ENCODE measurements at regions not wholly inside any gene's neighbourhood (a gene's known extent, or its start where the extent isn't known, plus 50 kb on each side); places are given as distances from the start of the nearest gene placed in this dataset.

DNA sequence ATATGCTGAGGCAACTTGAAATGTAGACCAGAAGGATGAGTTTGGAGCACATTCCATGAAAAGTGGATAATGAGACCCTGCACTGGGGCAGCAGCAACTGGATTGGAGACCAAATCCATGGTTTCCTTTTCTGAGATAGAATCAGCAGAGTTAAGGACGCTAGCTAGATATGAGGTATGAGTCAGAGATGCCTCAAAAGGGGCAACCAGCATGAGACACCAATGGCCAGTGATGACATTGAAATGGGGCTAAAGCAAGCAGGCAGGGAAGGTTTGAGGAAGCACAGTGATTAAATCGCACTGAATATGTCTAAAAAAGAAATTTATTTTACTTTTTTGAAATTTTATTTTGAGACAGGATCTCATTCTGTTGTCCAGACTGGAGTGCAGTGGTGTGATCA is 802.4 kb downstream of the TFAP2A start:
- TF ChIP-seq, protein P1, sequence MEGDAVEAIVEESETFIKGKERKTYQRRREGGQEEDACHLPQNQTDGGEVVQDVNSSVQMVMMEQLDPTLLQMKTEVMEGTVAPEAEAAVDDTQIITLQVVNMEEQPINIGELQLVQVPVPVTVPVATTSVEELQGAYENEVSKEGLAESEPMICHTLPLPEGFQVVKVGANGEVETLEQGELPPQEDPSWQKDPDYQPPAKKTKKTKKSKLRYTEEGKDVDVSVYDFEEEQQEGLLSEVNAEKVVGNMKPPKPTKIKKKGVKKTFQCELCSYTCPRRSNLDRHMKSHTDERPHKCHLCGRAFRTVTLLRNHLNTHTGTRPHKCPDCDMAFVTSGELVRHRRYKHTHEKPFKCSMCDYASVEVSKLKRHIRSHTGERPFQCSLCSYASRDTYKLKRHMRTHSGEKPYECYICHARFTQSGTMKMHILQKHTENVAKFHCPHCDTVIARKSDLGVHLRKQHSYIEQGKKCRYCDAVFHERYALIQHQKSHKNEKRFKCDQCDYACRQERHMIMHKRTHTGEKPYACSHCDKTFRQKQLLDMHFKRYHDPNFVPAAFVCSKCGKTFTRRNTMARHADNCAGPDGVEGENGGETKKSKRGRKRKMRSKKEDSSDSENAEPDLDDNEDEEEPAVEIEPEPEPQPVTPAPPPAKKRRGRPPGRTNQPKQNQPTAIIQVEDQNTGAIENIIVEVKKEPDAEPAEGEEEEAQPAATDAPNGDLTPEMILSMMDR (IDR thresholded peaks at IDR 0.05; ENCODE audit: insufficient read depth, missing control alignments) = no peak
- no peak for FAIRE-seq
- DNase-seq (ENCODE audit: insufficient read length, low spot score) = no peak

DNA sequence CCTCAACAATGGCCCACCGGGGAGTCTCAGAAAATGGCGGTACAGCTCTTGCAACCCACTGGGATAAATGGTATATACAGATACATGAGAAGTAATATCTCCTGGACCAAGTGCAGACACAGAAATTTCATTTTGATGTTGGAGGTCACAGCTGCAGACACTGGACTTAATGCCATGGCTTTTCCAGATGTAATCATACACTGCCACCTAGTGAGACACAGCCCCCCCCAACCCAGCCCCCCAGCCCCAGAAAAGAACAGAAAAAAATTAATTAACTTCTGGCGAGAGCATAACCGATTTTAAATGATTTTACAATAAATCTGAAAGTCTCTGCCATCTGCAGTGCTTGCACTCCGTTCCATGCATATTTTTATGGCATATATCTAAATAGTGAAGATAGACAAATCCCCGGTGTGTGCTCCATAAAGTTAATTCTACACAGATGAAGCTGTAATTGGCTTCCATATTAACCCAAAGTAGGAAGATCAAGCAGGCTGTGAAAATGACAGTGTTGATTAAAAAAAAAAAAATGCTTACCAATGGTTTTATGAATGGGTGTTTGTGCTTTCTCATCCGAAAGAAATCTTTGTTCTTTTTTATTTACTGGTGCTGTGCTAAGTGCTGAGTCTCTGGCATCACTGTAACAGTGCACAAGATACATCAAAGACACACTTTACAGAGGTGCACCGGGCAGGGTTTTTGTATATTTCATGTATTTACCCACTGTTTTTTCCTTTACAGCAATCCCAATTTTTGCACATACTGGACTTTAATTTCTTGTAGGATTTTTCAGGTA is 804.1 kb downstream of the TFAP2A start:
- TF ChIP-seq, protein P1 (IDR thresholded peaks at IDR 0.05; ENCODE audit: insufficient read depth, missing control alignments) = no peak
- FAIRE-seq (no peak), DNase-seq (ENCODE audit: insufficient read length, low spot score) (no peak)

DNA sequence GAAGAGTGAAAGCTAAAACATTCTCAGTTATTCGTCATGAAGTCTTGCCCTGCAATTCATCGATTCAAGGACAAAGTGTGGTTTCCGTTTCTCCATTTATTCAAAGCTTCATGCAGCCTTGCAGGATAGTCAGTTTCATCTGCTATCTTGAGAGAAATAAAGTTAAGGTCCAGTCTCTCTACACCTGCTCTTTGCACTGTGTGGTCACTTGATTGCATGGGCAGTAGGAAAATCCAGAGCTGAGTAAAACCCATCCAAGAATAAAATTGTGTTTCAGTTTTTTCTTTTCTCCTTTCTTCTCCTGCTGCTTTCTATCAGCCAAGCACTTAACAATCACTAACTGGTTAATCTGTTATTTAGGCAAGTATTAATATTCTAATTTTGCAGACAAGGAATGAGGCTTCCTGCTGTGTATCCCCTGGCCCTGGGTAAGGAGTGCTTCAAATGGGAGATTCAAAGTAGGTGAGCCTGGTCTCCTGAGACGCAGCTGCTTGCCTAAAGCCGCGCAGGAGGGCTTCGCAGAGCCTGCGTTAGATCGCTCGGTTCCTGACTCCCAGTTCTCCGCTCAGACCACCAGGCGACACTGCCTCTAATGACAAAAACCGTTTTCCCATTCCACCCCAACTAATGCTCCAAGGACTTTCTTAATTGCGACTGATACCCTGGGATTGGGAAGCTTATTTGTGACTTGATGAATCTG is 808.3 kb downstream of the TFAP2A start:
- FAIRE-seq (no peak), DNase-seq (ENCODE audit: insufficient read length, low spot score) (no peak)
- TF ChIP-seq, protein P1 (IDR thresholded peaks at IDR 0.05; ENCODE audit: insufficient read depth, missing control alignments) = no peak

DNA sequence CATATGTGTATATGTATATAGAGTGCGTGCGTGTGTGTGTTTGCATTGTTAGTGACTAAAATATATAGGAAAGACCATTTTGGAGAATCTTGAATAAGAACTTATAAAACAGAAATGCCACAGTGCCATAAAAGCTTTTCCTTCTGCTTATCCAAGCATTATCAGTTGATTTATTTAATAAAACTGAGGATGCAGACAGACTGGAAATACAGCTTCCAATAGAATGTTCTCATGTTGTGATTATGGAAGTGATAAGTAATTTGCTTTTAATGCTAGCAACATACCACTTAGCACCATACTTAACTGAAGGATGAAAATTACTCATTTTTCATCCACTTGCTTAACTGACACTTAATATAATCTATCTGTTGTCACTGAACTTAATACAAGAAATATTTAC is 820.1 kb downstream of the TFAP2A start:
- DNase-seq (ENCODE audit: insufficient read length, low spot score) = no peak
- TF ChIP-seq, protein P1 (IDR thresholded peaks at IDR 0.05; ENCODE audit: insufficient read depth, missing control alignments) = no peak
- FAIRE-seq = no peak

DNA sequence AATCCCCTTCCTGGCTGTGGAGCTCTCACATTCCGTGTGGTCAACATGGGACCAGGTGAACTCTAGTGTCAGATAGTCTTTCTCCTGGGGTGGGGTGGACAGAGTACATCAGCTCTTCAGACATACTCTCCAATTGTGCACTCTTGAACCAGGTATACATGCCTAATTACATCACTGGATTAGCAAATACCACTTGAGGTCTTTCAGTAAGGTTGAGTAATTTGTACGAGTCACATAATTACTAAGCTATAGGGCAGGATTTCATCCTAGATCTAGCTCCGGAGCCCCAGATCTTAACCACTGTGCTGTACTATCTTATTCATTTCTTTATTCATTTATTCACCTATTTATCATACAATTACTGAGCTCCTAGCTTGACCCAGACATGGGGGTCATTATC is 821.3 kb downstream of the TFAP2A start:
- DNase-seq (ENCODE audit: insufficient read length, low spot score) = no peak
- TF ChIP-seq, protein P1 (IDR thresholded peaks at IDR 0.05; ENCODE audit: insufficient read depth, missing control alignments) = no peak
- no peak for FAIRE-seq

DNA sequence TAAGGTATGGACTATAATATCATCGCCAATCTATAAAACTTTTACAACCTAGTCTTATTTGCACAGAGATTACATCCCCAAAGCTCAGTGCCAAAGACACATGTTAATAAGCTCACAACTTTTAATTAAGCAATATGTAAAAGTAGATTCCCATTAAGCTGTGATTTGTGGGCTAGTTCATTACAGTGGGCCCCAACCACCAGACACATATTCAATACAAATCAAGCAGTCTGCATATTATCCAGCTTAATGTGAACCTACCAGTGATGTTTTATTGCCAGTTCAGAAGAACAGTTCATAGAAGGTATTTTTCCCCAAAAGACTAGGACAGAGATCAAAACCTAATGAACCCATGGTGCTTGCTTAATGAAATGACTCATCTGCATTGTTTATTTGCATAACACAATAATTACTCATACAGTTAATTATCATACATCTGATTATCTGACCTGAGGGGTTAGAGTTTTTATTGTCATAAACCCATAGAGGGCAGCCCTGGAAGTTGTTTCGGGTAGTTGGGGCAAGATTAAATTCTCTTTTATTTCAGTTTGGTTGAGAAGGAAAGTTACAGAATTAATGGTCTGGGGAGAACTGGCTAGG is 831.0 kb downstream of the TFAP2A start:
- no peak for DNase-seq (ENCODE audit: insufficient read length, low spot score)
- FAIRE-seq = no peak
- TF ChIP-seq, protein P1 (IDR thresholded peaks at IDR 0.05; ENCODE audit: insufficient read depth, missing control alignments) = no peak

All from D721Med (cell line).